Fibroblast of villous mesenchyme (primary cell): ENCODE measurements at regions not wholly inside any gene's neighbourhood (a gene's known extent, or its start where the extent isn't known, plus 50 kb on each side); places are given as distances from the start of the nearest gene placed in this dataset.

Source experiments
- DNase-seq: peaks from one replicate; pipeline ENCODE4 v3.0.0-alpha.2; 2010; ENCODE audit warnings: low read depth
- H3K4me3 ChIP-seq: 2 replicates; pipeline ENCODE4 v1.5.1; 2011; ENCODE audit warnings: low read depth, mild to moderate bottlenecking, low read length
- CTCF ChIP-seq: IDR thresholded peaks from 2 replicates; pipeline ENCODE4 v1.5.1; 2012; ENCODE audit warnings: low read depth, mild to moderate bottlenecking, low read length; ENCODE audit not compliant: insufficient read depth

- TF ChIP-seq CTCF: no peak
- H3K4me3 ChIP-seq: no peak overlapping the region
- DNase-seq: no peak
Observed at GRCh38 chr14:77985211-77985615, 185.0 kb upstream of the NRXN3 start.

GRCh38 chr14:77986773-77987172, 183.4 kb upstream of the NRXN3 start:
- DNase-seq: no peak

GRCh38 chr14:77988096-77988870, 181.9 kb upstream of the NRXN3 start:
- no peak for TF ChIP-seq CTCF
- no peak overlapping the region for H3K4me3 ChIP-seq
- DNase-seq: no peak

More at GRCh38 chr14:77986773-77987172, 183.4 kb upstream of the NRXN3 start:
- no peak for TF ChIP-seq CTCF
- H3K4me3 ChIP-seq: no peak overlapping the region

GRCh38 chr14:77988970-77989369, 181.2 kb upstream of the NRXN3 start:
- TF ChIP-seq CTCF: no peak
- no peak for DNase-seq
- H3K4me3 ChIP-seq: no peak overlapping the region

GRCh38 chr14:77989441-77989991, 180.7 kb upstream of the NRXN3 start:
- no peak overlapping the region for H3K4me3 ChIP-seq
- no peak for TF ChIP-seq CTCF
- no peak for DNase-seq

- H3K4me3 ChIP-seq: no peak overlapping the region
- TF ChIP-seq CTCF: no peak
- DNase-seq: no peak
Observed at GRCh38 chr14:77990337-77990736, 179.8 kb upstream of the NRXN3 start.
